ENCODE measurements at regions not wholly inside any gene's neighbourhood (a gene's known extent, or its start where the extent isn't known, plus 50 kb on each side); places are given as distances from the start of the nearest gene placed in this dataset.

DNA sequence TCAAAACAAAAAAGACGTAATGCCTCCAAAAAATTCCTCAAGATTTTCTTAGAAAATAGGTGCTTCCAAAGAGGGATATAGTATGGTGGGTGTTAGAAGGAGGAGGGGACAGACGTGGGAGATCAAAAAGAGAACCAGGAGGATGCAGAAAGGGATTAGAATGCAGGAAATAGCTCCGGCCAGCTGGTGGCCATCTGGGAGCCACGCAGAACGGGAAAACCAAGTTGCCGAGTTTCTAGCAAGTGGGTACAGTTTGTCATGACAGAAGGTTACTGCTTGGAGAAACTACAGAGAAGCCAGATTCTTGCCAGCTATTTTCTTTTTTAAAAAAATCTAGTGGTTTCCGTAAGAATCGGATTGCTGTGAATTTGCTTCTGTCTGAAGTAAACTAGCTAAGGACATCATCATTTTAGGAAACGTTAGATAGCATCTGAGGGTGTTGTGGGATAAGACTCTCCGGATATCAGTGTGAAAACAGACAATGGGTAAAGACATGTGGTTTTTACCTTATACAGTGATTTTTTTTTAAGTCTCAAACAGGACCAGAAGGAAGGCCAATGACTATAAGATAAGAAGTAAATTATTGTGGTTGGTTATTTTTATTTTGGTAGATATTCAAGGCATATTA is 104.9 kb downstream of the HSPH1 start:
- Mint-ChIP-seq H3K4me1 (no peaks in the 10 kb centered on the region), H3K9me3 (no peaks in the 10 kb centered on the region), H3K27ac (ENCODE audit: low read depth) (no peak overlapping the region), H3K4me3 (no peak overlapping the region), H3K27me3 (peaks cover 4% of the 10 kb centered on the region), H3K36me3 (ENCODE audit: insufficient read depth) (no peaks in the 10 kb centered on the region)
- ATAC-seq (replicated peaks; ENCODE audit: extremely low read depth, poor library complexity, severe bottlenecking) = no peak
- no peak for DNase-seq (ENCODE audit: low spot score in 2 of 2)

- ATAC-seq (replicated peaks; ENCODE audit: extremely low read depth, poor library complexity, severe bottlenecking) (no peak), DNase-seq (ENCODE audit: low spot score in 2 of 2) (no peak)
- Mint-ChIP-seq H3K27ac (ENCODE audit: low read depth) (no peak overlapping the region), H3K4me1 (no peaks in the 10 kb centered on the region), H3K36me3 (ENCODE audit: insufficient read depth) (no peaks in the 10 kb centered on the region), H3K27me3 (peaks cover 16% of the 10 kb centered on the region), H3K4me3 (no peak overlapping the region), H3K9me3 (no peaks in the 10 kb centered on the region)
Observed at GRCh38 chr13:31055589-31055988, 106.1 kb downstream of the HSPH1 start.

- DNase-seq (ENCODE audit: low spot score in 2 of 2) = no peak
- Mint-ChIP-seq H3K27me3 (peaks cover 20% of the 10 kb centered on the region), H3K4me1 (no peaks in the 10 kb centered on the region), H3K4me3 (no peak overlapping the region), H3K9me3 (no peaks in the 10 kb centered on the region), H3K36me3 (ENCODE audit: insufficient read depth) (no peaks in the 10 kb centered on the region), H3K27ac (ENCODE audit: low read depth) (no peak overlapping the region)
- ATAC-seq (replicated peaks; ENCODE audit: extremely low read depth, poor library complexity, severe bottlenecking) = no peak
Observed at GRCh38 chr13:31054632-31055031, 107.1 kb downstream of the HSPH1 start.

DNA sequence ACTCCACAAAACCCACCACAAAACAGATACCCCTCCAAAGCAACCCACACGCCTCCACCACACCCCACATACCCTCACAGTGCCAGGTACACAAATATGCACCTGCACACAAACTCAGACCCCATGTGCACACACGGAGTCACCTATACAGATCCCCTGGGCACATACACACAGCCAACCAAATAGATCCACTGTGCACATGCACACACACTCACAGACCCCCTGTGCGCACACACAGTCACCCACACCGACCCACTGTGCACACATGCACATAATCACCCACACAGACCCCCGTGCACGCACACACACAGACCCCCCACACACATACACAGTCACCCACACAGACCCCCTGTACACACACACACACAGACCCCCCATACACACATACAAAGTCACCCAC is 107.8 kb downstream of the HSPH1 start:
- H3K9me3 Mint-ChIP-seq = no peaks in the 10 kb centered on the region
- ATAC-seq (replicated peaks; ENCODE audit: extremely low read depth, poor library complexity, severe bottlenecking) (no peak), DNase-seq (ENCODE audit: low spot score in 2 of 2) (no peak)

DNA sequence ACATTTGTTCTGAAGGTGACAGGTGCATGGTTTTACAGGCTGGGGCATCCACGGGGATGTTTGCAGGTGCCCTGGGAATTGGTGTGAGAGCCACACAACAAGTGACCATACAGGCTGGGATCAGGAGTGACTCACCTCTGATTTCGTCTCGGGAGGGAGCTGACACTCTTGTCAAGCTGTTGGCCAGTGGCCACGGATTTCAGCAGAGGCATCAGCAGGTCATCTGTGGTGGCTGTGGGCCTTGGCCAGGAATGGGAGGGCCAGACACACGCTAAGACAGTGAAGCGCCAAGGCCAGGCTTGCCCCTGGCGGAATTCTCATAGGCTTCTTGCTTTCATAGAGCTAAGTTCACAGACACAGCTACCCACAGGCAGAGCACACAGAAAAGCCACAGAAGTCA is 108.6 kb downstream of the HSPH1 start:
- Mint-ChIP-seq H3K36me3 (ENCODE audit: insufficient read depth) (no peaks in the 10 kb centered on the region), H3K4me3 (no peak overlapping the region), H3K9me3 (no peaks in the 10 kb centered on the region), H3K27me3 (peaks cover 20% of the 10 kb centered on the region), H3K27ac (ENCODE audit: low read depth) (no peak overlapping the region), H3K4me1 (no peaks in the 10 kb centered on the region)
- ATAC-seq (replicated peaks; ENCODE audit: extremely low read depth, poor library complexity, severe bottlenecking) (no peak), DNase-seq (ENCODE audit: low spot score in 2 of 2) (no peak)

More for the DNA sequence above, 107.8 kb downstream of the HSPH1 start:
- H3K36me3 Mint-ChIP-seq (ENCODE audit: insufficient read depth) = no peaks in the 10 kb centered on the region
- H3K4me3 Mint-ChIP-seq = no peak overlapping the region
- H3K4me1 Mint-ChIP-seq = no peaks in the 10 kb centered on the region
- H3K27ac Mint-ChIP-seq (ENCODE audit: low read depth) = no peak overlapping the region
- peaks cover 20% of the 10 kb centered on the region for H3K27me3 Mint-ChIP-seq

DNA sequence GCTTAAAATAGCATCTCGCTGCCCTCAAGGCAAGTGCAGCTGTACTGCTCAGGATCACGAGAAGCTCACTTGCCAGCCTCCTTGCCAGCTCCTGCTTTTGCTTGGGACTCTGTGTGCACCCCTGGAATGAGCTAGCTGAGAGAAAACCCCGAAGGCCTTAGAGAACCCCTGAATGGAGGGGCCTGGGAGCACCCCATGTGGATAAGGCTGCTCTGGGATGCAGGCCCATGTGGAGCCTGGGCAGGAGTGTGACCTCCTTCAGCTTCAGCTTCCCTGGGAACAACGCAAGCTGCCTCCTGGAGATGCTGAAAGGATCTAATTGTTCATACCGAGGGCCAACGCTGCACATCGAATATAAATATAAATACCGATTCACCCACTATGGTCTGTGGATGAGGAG is 109.2 kb downstream of the HSPH1 start:
- H3K9me3 Mint-ChIP-seq = no peaks in the 10 kb centered on the region
- ATAC-seq (replicated peaks; ENCODE audit: extremely low read depth, poor library complexity, severe bottlenecking) = no peak
- H3K36me3 Mint-ChIP-seq (ENCODE audit: insufficient read depth) = no peaks in the 10 kb centered on the region
- no peak for DNase-seq (ENCODE audit: low spot score in 2 of 2)
- no peak overlapping the region for H3K27ac Mint-ChIP-seq (ENCODE audit: low read depth)
- H3K4me3 Mint-ChIP-seq = no peak overlapping the region
- no peaks in the 10 kb centered on the region for H3K4me1 Mint-ChIP-seq
- H3K27me3 Mint-ChIP-seq = peaks cover 20% of the 10 kb centered on the region

GRCh38 chr13:31051999-31052398 is 109.7 kb downstream of the HSPH1 start:
- H3K9me3 Mint-ChIP-seq = no peaks in the 10 kb centered on the region
- peaks cover 20% of the 10 kb centered on the region for H3K27me3 Mint-ChIP-seq
- no peaks in the 10 kb centered on the region for H3K36me3 Mint-ChIP-seq (ENCODE audit: insufficient read depth)

DNA sequence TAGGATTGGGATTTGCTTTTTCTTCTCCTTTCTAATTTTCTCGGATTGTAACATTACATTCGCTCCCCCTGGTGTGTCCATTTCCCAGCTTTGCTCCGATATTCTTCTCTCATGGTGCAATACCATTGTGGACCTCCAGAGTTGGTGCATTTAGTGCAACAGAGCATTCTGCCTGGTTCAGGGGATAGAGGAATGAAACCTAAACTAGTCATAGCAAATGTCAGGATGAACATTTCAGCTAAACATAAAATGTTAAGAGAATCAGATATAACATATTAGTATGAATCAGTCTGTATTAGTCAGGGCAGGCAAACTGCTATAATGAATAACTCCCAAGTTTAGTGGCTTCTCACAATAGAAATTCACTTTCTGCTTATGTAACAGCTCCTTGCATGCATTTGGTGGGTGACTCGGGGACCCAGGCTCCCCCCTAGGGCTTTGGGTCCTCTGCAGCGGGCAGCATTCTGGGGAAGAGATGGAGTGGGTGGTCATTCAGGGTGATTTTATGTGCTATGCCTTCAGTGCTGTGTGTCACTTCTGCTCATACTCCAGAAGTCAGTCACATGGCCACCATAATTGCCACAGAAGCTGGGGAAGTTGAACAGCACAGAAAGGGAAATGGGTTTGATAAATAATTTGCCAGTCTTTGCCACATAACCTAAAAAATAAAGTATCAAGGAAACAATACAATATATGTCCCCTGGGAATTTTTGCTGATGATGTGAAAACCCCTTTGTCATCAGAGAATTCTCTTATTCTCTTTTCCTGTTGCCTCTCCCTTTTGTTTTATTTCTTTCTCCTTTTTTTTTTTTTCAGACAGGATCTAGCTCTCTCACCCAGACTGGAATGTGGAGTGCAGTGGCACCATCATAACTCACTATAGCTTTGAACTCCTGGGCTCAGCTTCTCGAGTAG is 111.0 kb downstream of the HSPH1 start:
- no peak overlapping the region for H3K4me3 Mint-ChIP-seq
- peaks cover 20% of the 10 kb centered on the region for H3K27me3 Mint-ChIP-seq
- no peaks in the 10 kb centered on the region for H3K36me3 Mint-ChIP-seq (ENCODE audit: insufficient read depth)
- no peak overlapping the region for H3K27ac Mint-ChIP-seq (ENCODE audit: low read depth)
- peaks cover under 1% of the 10 kb centered on the region for H3K4me1 Mint-ChIP-seq
- DNase-seq (ENCODE audit: low spot score in 2 of 2) = no peak
- ATAC-seq (replicated peaks; ENCODE audit: extremely low read depth, poor library complexity, severe bottlenecking) = no peak
- no peaks in the 10 kb centered on the region for H3K9me3 Mint-ChIP-seq

More at GRCh38 chr13:31051999-31052398, 109.7 kb downstream of the HSPH1 start:
- ATAC-seq (replicated peaks; ENCODE audit: extremely low read depth, poor library complexity, severe bottlenecking) (no peak), DNase-seq (ENCODE audit: low spot score in 2 of 2) (no peak)
- H3K4me3 Mint-ChIP-seq = no peak overlapping the region
- no peak overlapping the region for H3K27ac Mint-ChIP-seq (ENCODE audit: low read depth)
- no peaks in the 10 kb centered on the region for H3K4me1 Mint-ChIP-seq

- peaks cover 20% of the 10 kb centered on the region for H3K27me3 Mint-ChIP-seq
- no peak overlapping the region for H3K27ac Mint-ChIP-seq (ENCODE audit: low read depth)
- H3K9me3 Mint-ChIP-seq = no peaks in the 10 kb centered on the region
- ATAC-seq (replicated peaks; ENCODE audit: extremely low read depth, poor library complexity, severe bottlenecking) (no peak), DNase-seq (ENCODE audit: low spot score in 2 of 2) (no peak)
- H3K4me1 Mint-ChIP-seq = peaks cover 10% of the 10 kb centered on the region
- no peaks in the 10 kb centered on the region for H3K36me3 Mint-ChIP-seq (ENCODE audit: insufficient read depth)
- H3K4me3 Mint-ChIP-seq = no peak overlapping the region
Observed at GRCh38 chr13:31049833-31050232, 111.9 kb downstream of the HSPH1 start.

- Mint-ChIP-seq H3K27ac (ENCODE audit: low read depth) (no peak overlapping the region), H3K9me3 (no peaks in the 10 kb centered on the region), H3K27me3 (peaks cover 20% of the 10 kb centered on the region), H3K4me1 (peaks cover 17% of the 10 kb centered on the region), H3K4me3 (no peak overlapping the region), H3K36me3 (ENCODE audit: insufficient read depth) (no peaks in the 10 kb centered on the region)
- DNase-seq (ENCODE audit: low spot score in 2 of 2) (no peak), ATAC-seq (replicated peaks; ENCODE audit: extremely low read depth, poor library complexity, severe bottlenecking) (no peak)
Observed at GRCh38 chr13:31049083-31049482, 112.6 kb downstream of the HSPH1 start.

- Mint-ChIP-seq H3K27ac (ENCODE audit: low read depth) (no peak overlapping the region), H3K27me3 (peaks cover 20% of the 10 kb centered on the region), H3K4me1 (peaks cover 18% of the 10 kb centered on the region)
Observed at GRCh38 chr13:31048521-31048920, 113.2 kb downstream of the HSPH1 start.

GRCh38 chr13:31046711-31047279 is 114.3 kb downstream of the TEX26 start:
- ATAC-seq (replicated peaks; ENCODE audit: extremely low read depth, poor library complexity, severe bottlenecking) = no peak
- Mint-ChIP-seq H3K4me3 (no peak overlapping the region), H3K36me3 (ENCODE audit: insufficient read depth) (no peaks in the 10 kb centered on the region), H3K27ac (ENCODE audit: low read depth) (no peak overlapping the region), H3K9me3 (no peaks in the 10 kb centered on the region), H3K4me1 (peaks cover 18% of the 10 kb centered on the region), H3K27me3 (peaks cover 29% of the 10 kb centered on the region)
- no peak for DNase-seq (ENCODE audit: low spot score in 2 of 2)

More at GRCh38 chr13:31048521-31048920, 113.2 kb downstream of the HSPH1 start:
- Mint-ChIP-seq H3K4me3 (no peak overlapping the region), H3K36me3 (ENCODE audit: insufficient read depth) (no peaks in the 10 kb centered on the region), H3K9me3 (no peaks in the 10 kb centered on the region)
- DNase-seq (ENCODE audit: low spot score in 2 of 2) = no peak
- ATAC-seq (replicated peaks; ENCODE audit: extremely low read depth, poor library complexity, severe bottlenecking) = no peak

Measured in central memory CD8-positive, alpha-beta T cell (primary cell).